ENCODE measurements at regions not wholly inside any gene's neighbourhood (a gene's known extent, or its start where the extent isn't known, plus 50 kb on each side); places are given as distances from the start of the nearest gene placed in this dataset.
A peak's percentile ranks its signal among the peaks of the same experiment; 100 is the strongest.

GRCh38 chr3:25044762-25045710, 383.0 kb upstream of the RARB start:
- Histone ChIP-seq H3K27me3 (ENCODE audit: control insufficient read depth, insufficient read depth) (no peaks in the 10 kb centered on the region), H3K4me3 (ENCODE audit: low read length) (no peak overlapping the region), H3K4me1 (ENCODE audit: control insufficient read depth, insufficient read depth, low read length) (peaks cover 7% of the 10 kb centered on the region), H3K27ac (ENCODE audit: low read length) (peak overlapping the region; percentile 85), H3K9me3 (ENCODE audit: control insufficient read depth, low read length) (no peaks in the 10 kb centered on the region)
- ATAC-seq: peak; percentile 80 to 81
- intact Hi-C loops (cut with DNase I): no loop called here
- WGBS: 56% methylated on average over 7 of the region's 7 CpGs
- no peak for DNase-seq

- no peaks in the 10 kb centered on the region for H3K27me3 ChIP-seq (ENCODE audit: control insufficient read depth, insufficient read depth)
- H3K4me1 ChIP-seq (ENCODE audit: control insufficient read depth, insufficient read depth, low read length): peaks cover 7% of the 10 kb centered on the region
- no peaks in the 10 kb centered on the region for H3K9me3 ChIP-seq (ENCODE audit: control insufficient read depth, low read length)
- intact Hi-C loops (cut with DNase I): no loop called here
- ATAC-seq: no peak
- no peak overlapping the region for H3K4me3 ChIP-seq (ENCODE audit: low read length)
- no peak for DNase-seq
- 79% methylated on average over 2 of the region's 2 CpGs for WGBS
- no peak overlapping the region for H3K27ac ChIP-seq (ENCODE audit: low read length)
Observed at GRCh38 chr3:25046911-25047771, 380.9 kb upstream of the RARB start.

- WGBS: 77% methylated on average over 3 of the region's 3 CpGs
- DNase-seq: no peak
- Histone ChIP-seq H3K9me3 (ENCODE audit: control insufficient read depth, low read length) (no peaks in the 10 kb centered on the region), H3K27ac (ENCODE audit: low read length) (no peak overlapping the region), H3K4me1 (ENCODE audit: control insufficient read depth, insufficient read depth, low read length) (peaks cover 7% of the 10 kb centered on the region), H3K4me3 (ENCODE audit: low read length) (no peak overlapping the region), H3K27me3 (ENCODE audit: control insufficient read depth, insufficient read depth) (no peaks in the 10 kb centered on the region)
- intact Hi-C loops (cut with DNase I): no loop called here
- ATAC-seq: no peak
Observed at GRCh38 chr3:25049304-25049703, 378.8 kb upstream of the RARB start.

- H3K4me3 ChIP-seq (ENCODE audit: low read length): no peak overlapping the region
- no peaks in the 10 kb centered on the region for H3K9me3 ChIP-seq (ENCODE audit: control insufficient read depth, low read length)
- H3K27ac ChIP-seq (ENCODE audit: low read length): no peak overlapping the region
- 96% methylated on average over 3 of the region's 3 CpGs for WGBS
- intact Hi-C loops (cut with DNase I): loop anchor here in 1 of 4 donors (10.0 kb wide), 1 partner anchor 101 kb away; no protein-coding TSS in a partner anchor
- ATAC-seq (no peak), DNase-seq (no peak)
- peaks cover 3% of the 10 kb centered on the region for H3K4me1 ChIP-seq (ENCODE audit: control insufficient read depth, insufficient read depth, low read length)
- no peaks in the 10 kb centered on the region for H3K27me3 ChIP-seq (ENCODE audit: control insufficient read depth, insufficient read depth)
Observed at GRCh38 chr3:25053360-25053759, 374.7 kb upstream of the RARB start.

GRCh38 chr3:25056036-25056755, 371.9 kb upstream of the RARB start:
- H3K4me3 ChIP-seq (ENCODE audit: low read length): no peak overlapping the region
- no peaks in the 10 kb centered on the region for H3K9me3 ChIP-seq (ENCODE audit: control insufficient read depth, low read length)
- ATAC-seq (peak; percentile 68 to 81), DNase-seq (no peak)
- no peaks in the 10 kb centered on the region for H3K27me3 ChIP-seq (ENCODE audit: control insufficient read depth, insufficient read depth)
- intact Hi-C loops (cut with DNase I): loop anchor here in 1 of 4 donors (10.0 kb wide), 1 partner anchor 99 kb away; no protein-coding TSS in a partner anchor
- WGBS: 23% methylated on average over 1 of the region's 1 CpG
- peaks cover 3% of the 10 kb centered on the region for H3K4me1 ChIP-seq (ENCODE audit: control insufficient read depth, insufficient read depth, low read length)
- H3K27ac ChIP-seq (ENCODE audit: low read length): peak overlapping the region; percentile 56

- H3K27ac ChIP-seq (ENCODE audit: low read length): no peak overlapping the region
- H3K27me3 ChIP-seq (ENCODE audit: control insufficient read depth, insufficient read depth): no peaks in the 10 kb centered on the region
- ATAC-seq (no peak), DNase-seq (no peak)
- WGBS: 72% methylated on average over 3 of the region's 3 CpGs
- H3K9me3 ChIP-seq (ENCODE audit: control insufficient read depth, low read length): no peaks in the 10 kb centered on the region
- H3K4me1 ChIP-seq (ENCODE audit: control insufficient read depth, insufficient read depth, low read length): peaks cover 3% of the 10 kb centered on the region
- H3K4me3 ChIP-seq (ENCODE audit: low read length): no peak overlapping the region
- intact Hi-C loops (cut with DNase I): loop anchor here in 1 of 4 donors (10.0 kb wide), 1 partner anchor 98 kb away; no protein-coding TSS in a partner anchor
Observed at GRCh38 chr3:25056803-25057351, 371.2 kb upstream of the RARB start.

GRCh38 chr3:25057379-25057778, 370.7 kb upstream of the RARB start:
- H3K4me1 ChIP-seq (ENCODE audit: control insufficient read depth, insufficient read depth, low read length): peaks cover 3% of the 10 kb centered on the region
- no peak overlapping the region for H3K27ac ChIP-seq (ENCODE audit: low read length)
- intact Hi-C loops (cut with DNase I): loop anchor here in 1 of 4 donors (10.0 kb wide), 1 partner anchor 97 kb away; no protein-coding TSS in a partner anchor
- H3K27me3 ChIP-seq (ENCODE audit: control insufficient read depth, insufficient read depth): no peaks in the 10 kb centered on the region
- no peak overlapping the region for H3K4me3 ChIP-seq (ENCODE audit: low read length)
- no peaks in the 10 kb centered on the region for H3K9me3 ChIP-seq (ENCODE audit: control insufficient read depth, low read length)
- ATAC-seq: no peak
- no peak for DNase-seq
- WGBS: 46% methylated on average over 1 of the region's 1 CpG

GRCh38 chr3:25064681-25065080, 363.4 kb upstream of the RARB start:
- H3K27me3 ChIP-seq (ENCODE audit: control insufficient read depth, insufficient read depth): no peaks in the 10 kb centered on the region
- DNase-seq: no peak
- no peaks in the 10 kb centered on the region for H3K4me1 ChIP-seq (ENCODE audit: control insufficient read depth, insufficient read depth, low read length)
- H3K27ac ChIP-seq (ENCODE audit: low read length): no peak overlapping the region
- no peak for ATAC-seq
- intact Hi-C loops (cut with DNase I): no loop called here
- no peak overlapping the region for H3K4me3 ChIP-seq (ENCODE audit: low read length)
- H3K9me3 ChIP-seq (ENCODE audit: control insufficient read depth, low read length): no peaks in the 10 kb centered on the region
- 93% methylated on average over 2 of the region's 2 CpGs for WGBS

GRCh38 chr3:25069970-25070369, 358.1 kb upstream of the RARB start:
- DNase-seq (no peak), ATAC-seq (no peak)
- Histone ChIP-seq H3K27ac (ENCODE audit: low read length) (no peak overlapping the region), H3K9me3 (ENCODE audit: control insufficient read depth, low read length) (no peaks in the 10 kb centered on the region), H3K27me3 (ENCODE audit: control insufficient read depth, insufficient read depth) (no peaks in the 10 kb centered on the region), H3K4me3 (ENCODE audit: low read length) (no peak overlapping the region), H3K4me1 (ENCODE audit: control insufficient read depth, insufficient read depth, low read length) (no peaks in the 10 kb centered on the region)
- intact Hi-C loops (cut with DNase I): no loop called here
- 91% methylated on average over 3 of the region's 3 CpGs for WGBS

- Histone ChIP-seq H3K4me3 (ENCODE audit: low read length) (no peak overlapping the region), H3K27ac (ENCODE audit: low read length) (no peak overlapping the region), H3K9me3 (ENCODE audit: control insufficient read depth, low read length) (no peaks in the 10 kb centered on the region), H3K27me3 (ENCODE audit: control insufficient read depth, insufficient read depth) (no peaks in the 10 kb centered on the region), H3K4me1 (ENCODE audit: control insufficient read depth, insufficient read depth, low read length) (no peaks in the 10 kb centered on the region)
- intact Hi-C loops (cut with DNase I): no loop called here
- ATAC-seq (no peak), DNase-seq (no peak)
- 77% methylated on average over 5 of the region's 5 CpGs for WGBS
Observed at GRCh38 chr3:25071846-25072245, 356.2 kb upstream of the RARB start.

Measured in right cardiac atrium (tissue), 5 donors.